Activated CD8-positive, alpha-beta T cell treated with anti-CD3 and anti-CD28 coated beads for 36 hours (primary cell): ENCODE measurements at regions not wholly inside any gene's neighbourhood (a gene's known extent, or its start where the extent isn't known, plus 50 kb on each side); places are given as distances from the start of the nearest gene placed in this dataset.

Experiments
- ATAC-seq: fragments of 200-7000 bp; cut with Tn5 transposase; one replicate; pipeline ENCODE4 v1.10.0; 2021; ENCODE audit warnings: mild to moderate bottlenecking, moderate library complexity
- CTCF ChIA-PET: fragments of 350-600 bp; sonication (Branson Sonifier 250); formaldehyde crosslinking; loops from one replicate; lab custom pipeline; 2021; ENCODE audit warnings: antibody characterized with exemption; lab: Charles Lee
- POLR2A ChIA-PET: fragments of 350-600 bp; sonication (Branson Sonifier 250); formaldehyde crosslinking; loops from one replicate; lab custom pipeline; 2021; ENCODE audit warnings: antibody characterized with exemption; lab: Charles Lee
- DNase-seq: peaks from one replicate; pipeline ENCODE4 v3.0.0-alpha.2; 2020
- H3K27ac Mint-ChIP-seq: one replicate; pipeline ENCODE4 v1.8.0; 2021; ENCODE audit warnings: mild to moderate bottlenecking, mixed read lengths
- H3K27me3 Mint-ChIP-seq: one replicate; pipeline ENCODE4 v1.8.0; 2021; ENCODE audit warnings: mixed read lengths
- H3K36me3 Mint-ChIP-seq: one replicate; pipeline ENCODE4 v1.8.0; 2021; ENCODE audit warnings: low read depth, mixed read lengths
- H3K4me1 Mint-ChIP-seq: one replicate; pipeline ENCODE4 v1.8.0; 2021; ENCODE audit warnings: low read depth, mixed read lengths
- H3K4me3 Mint-ChIP-seq: one replicate; pipeline ENCODE4 v1.8.0; 2021; ENCODE audit warnings: mild to moderate bottlenecking, moderate library complexity, mixed read lengths
- H3K9me3 Mint-ChIP-seq: one replicate; pipeline ENCODE4 v1.8.0; 2021; ENCODE audit warnings: mixed read lengths
- intact Hi-C: fragments of 100-400 bp; cut with micrococcal nuclease; formaldehyde crosslinking; loops from one replicate; pipeline ENCODE4 v1.10.0; 2022
- TF ChIP-seq, protein P1 (sequence below): fragments of 200-600 bp; IDR thresholded peaks from one replicate; pipeline ENCODE4 v1.8.0; 2022; ENCODE audit warnings: antibody characterized with exemption, mild to moderate bottlenecking

DNA sequence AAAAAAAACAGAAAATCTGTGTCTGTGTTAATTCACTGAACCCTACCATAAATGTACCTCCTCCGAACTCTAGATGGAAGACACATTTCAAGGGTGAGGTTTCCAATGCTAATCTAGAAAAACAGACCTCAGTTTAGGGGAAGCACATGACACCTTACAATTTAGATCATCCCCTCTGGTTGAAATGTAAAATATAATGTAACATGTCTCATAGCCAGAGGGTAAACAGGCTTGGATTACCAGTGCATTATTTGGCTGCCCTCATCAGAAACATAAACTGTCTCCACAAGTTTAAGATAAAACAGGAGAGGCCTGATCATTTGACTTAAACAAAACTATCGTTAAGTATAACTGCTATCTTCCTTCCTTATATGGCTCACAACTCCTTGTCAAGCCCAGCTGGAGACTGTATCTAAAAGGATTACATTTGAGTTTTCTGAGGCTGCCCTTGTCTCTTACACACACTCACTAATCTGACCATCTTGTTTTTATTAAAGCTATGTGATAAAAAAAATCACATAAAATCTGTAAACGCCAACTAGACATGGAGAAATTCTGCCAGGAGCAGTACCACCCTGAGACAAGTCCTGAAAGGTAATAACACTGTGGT lies 105.7 kb downstream of the LURAP1L start:
- Mint-ChIP-seq H3K36me3 (no peaks in the 10 kb centered on the region), H3K4me3 (no peak overlapping the region), H3K4me1 (no peaks in the 10 kb centered on the region), H3K9me3 (peaks cover 4% of the 10 kb centered on the region), H3K27ac (no peak overlapping the region), H3K27me3 (no peaks in the 10 kb centered on the region)
- TF ChIP-seq, protein P1, sequence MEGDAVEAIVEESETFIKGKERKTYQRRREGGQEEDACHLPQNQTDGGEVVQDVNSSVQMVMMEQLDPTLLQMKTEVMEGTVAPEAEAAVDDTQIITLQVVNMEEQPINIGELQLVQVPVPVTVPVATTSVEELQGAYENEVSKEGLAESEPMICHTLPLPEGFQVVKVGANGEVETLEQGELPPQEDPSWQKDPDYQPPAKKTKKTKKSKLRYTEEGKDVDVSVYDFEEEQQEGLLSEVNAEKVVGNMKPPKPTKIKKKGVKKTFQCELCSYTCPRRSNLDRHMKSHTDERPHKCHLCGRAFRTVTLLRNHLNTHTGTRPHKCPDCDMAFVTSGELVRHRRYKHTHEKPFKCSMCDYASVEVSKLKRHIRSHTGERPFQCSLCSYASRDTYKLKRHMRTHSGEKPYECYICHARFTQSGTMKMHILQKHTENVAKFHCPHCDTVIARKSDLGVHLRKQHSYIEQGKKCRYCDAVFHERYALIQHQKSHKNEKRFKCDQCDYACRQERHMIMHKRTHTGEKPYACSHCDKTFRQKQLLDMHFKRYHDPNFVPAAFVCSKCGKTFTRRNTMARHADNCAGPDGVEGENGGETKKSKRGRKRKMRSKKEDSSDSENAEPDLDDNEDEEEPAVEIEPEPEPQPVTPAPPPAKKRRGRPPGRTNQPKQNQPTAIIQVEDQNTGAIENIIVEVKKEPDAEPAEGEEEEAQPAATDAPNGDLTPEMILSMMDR: no peak
- CTCF ChIA-PET: no interaction called here
- POLR2A ChIA-PET: no interaction called here
- no peak for DNase-seq
- intact Hi-C loops: no loop called here
- ATAC-seq: no peak

DNA sequence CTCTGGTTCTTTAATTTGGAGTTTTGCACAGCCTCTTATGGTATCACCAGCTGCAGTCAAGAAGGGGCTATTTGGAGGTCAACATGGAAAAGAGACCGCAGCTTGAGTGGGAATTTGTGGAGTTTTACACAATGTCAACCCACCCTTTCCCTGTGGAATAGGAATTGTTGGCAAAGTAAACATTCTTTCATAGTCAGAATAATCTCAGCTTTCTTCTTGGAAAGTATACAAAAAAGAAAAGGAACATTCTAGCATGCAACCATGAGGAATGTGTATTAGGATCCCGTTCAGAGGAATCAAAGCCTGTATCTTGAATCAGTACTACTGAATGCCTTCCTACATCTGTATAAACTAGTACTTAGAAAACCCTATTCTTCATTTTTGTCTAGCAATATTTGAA lies 107.6 kb downstream of the LURAP1L start:
- ATAC-seq (no peak), DNase-seq (no peak)
- POLR2A ChIA-PET: no interaction called here
- Mint-ChIP-seq H3K4me3 (no peak overlapping the region), H3K36me3 (no peaks in the 10 kb centered on the region), H3K27ac (no peak overlapping the region), H3K9me3 (peaks cover 4% of the 10 kb centered on the region), H3K27me3 (no peaks in the 10 kb centered on the region), H3K4me1 (no peaks in the 10 kb centered on the region)
- CTCF ChIA-PET: no interaction called here
- TF ChIP-seq, protein P1: no peak
- intact Hi-C loops: no loop called here

DNA sequence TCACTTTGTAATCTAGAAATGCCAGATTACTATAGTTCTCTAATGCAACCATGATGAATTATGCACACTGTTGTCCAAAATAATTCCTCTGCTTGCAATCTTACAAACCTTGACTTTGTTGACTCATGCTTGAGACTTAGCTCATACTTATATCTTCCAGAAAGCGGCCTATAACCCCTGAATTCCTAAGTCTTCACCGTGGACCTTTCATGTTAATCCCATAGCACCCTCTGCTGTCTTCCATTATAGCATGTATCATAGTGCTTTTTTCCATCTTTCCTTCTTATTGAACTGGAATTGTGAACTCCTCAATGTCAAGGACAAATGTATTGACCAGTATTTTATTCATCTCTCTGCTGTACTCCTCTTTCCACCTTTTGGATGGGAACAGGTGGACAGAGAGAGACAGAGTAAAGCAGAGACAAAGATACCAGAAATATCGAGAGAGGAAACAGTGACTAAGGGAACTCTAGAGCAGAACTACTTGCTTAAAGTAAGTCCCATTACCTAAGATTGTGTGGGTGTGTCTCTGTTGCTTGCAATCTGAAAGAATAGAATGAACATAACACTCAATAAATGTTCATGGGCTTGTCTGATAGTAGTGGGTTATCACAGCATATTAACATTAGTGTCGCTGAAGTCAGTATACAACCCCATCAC lies 110.0 kb downstream of the LURAP1L start:
- no peak for ATAC-seq
- CTCF ChIA-PET: no interaction called here
- Mint-ChIP-seq H3K36me3 (no peaks in the 10 kb centered on the region), H3K9me3 (peaks cover 1% of the 10 kb centered on the region), H3K4me1 (no peaks in the 10 kb centered on the region), H3K27ac (no peak overlapping the region), H3K4me3 (no peak overlapping the region), H3K27me3 (no peaks in the 10 kb centered on the region)
- no peak for DNase-seq
- intact Hi-C loops: no loop called here
- POLR2A ChIA-PET: no interaction called here
- TF ChIP-seq, protein P1: no peak

DNA sequence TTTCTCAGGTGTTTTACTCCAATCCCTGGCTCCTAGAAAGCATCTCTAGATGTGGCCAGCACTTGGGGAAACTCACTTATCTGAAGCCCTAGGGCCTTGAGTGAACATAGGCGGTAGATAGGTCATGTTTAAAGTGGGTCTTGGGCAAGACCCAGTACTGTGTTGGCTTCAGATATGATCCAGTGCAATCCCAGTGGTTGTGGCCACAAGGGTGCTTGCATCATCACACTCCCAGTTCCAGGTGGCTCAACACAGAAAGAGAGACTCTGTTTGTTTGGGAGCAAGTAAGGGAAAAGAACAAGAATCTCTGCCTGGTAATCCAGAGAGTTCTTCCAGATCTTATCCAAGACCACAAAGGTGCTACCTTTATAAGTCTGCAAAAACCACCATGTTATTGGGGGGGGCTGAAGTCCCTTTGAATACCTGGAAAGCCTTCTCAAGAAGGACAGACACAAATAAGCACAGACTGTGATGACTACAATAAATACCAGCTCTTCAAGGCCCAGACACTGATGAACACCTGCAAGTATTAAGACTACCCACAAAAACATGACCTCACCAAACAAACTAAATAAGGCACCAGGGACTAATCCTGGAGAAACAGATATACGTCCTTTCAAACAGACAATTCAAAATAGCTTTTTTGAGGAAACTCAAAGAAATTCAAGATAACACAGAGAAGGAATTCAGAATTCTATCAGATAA lies 114.7 kb downstream of the LURAP1L start:
- peaks cover 6% of the 10 kb centered on the region for H3K9me3 Mint-ChIP-seq
- intact Hi-C loops: no loop called here
- H3K4me1 Mint-ChIP-seq: no peaks in the 10 kb centered on the region

More for the DNA sequence above, 114.7 kb downstream of the LURAP1L start:
- TF ChIP-seq, protein P1: no peak
- H3K27ac Mint-ChIP-seq: no peak overlapping the region
- ATAC-seq: no peak
- no peak for DNase-seq
- ChIA-PET CTCF (no interaction called here), POLR2A (no interaction called here)
- H3K36me3 Mint-ChIP-seq: no peaks in the 10 kb centered on the region
- H3K27me3 Mint-ChIP-seq: no peaks in the 10 kb centered on the region
- no peak overlapping the region for H3K4me3 Mint-ChIP-seq
